DMS153 treated with DMSO at 0.1 percent for 48 hours (cell line): ENCODE measurements at regions not wholly inside any gene's neighbourhood (a gene's known extent, or its start where the extent isn't known, plus 50 kb on each side); places are given as distances from the start of the nearest gene placed in this dataset.
A peak's percentile ranks its signal among the peaks of the same experiment; 100 is the strongest.

Source experiments
- DNase-seq: peaks from one replicate; lab custom pipeline; 2025; ENCODE audit not compliant: unreplicated experiment; lab: John Stamatoyannopoulos, UW

DNA sequence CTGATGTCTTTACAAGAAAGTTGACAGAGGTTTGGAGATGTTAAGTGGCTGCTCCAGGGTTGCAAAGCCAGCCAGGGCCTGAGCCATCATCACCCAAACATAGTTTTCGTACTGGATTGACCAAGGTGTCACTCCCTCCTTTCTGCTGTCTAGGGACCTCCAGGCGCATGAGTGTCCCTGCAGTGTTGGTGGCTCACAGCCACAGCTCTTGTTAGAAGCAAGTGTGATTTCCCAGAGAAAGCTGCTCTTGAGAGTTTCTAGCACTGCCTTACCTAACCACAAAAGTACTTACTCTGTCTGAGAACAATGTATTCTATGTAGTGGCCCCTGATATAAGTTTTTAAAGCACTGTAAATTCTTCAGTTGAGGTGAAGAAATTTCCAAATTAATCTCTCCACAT is 144.1 kb downstream of the SOX2 start:
- DNase-seq, result no peak

- DNase-seq, result no peak
Measured at GRCh38 chr3:181859518-181859917, 147.8 kb downstream of the SOX2 start.

DNA sequence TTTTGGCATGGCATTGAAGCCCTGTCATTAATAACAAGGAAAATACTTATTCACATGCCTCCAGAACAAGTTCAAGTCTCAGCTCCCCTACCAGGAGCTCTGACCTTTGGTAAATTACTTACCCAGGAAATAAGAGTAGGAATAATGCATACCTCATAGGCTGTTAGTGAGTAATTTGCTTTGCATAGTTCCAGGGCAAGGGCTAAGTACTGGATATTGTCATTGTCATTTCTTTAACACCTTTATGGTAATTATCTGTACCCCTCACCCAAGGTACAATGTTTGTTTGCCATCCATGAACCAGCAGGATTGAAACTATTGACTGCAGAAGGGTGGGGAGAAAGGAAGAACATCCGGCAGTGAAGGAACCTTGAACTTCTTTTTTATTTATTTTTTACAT is 148.5 kb downstream of the SOX2 start:
- no peak for DNase-seq

- no peak for DNase-seq
Measured at GRCh38 chr3:181862502-181862901, 150.8 kb downstream of the SOX2 start.

DNA sequence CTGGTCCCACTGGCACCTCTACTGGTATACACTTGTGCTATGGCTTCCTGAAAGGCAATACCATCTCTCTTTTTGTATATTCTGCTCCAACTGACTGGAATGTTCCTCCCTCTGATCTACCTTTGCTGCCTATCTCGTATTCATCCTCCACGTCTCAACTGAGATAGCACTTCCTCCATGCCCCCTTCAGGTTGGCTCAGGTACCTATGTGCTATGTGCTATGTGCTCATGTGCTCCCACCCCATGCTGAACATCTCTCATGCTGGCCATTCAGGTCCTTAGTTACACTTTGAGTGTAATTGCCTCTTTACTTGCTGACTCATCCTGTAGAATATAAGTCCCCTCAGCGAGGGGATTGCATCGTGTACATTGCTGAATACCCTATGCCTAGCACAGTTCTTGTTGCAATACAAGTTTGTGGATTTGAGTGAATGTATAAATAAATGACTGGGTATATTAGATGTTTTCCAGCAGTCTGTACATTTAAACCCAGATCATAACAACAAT is 156.9 kb downstream of the SOX2 start:
- no peak for DNase-seq

- DNase-seq, result no peak
Measured at GRCh38 chr3:181872887-181873286, 161.2 kb downstream of the SOX2 start.

GRCh38 chr3:181879926-181880325 is 168.2 kb downstream of the SOX2 start:
- DNase-seq, result no peak

- DNase-seq, result peak; percentile 30
Measured at GRCh38 chr3:181880331-181880730, 168.6 kb downstream of the SOX2 start.

- DNase-seq, result no peak
Measured at GRCh38 chr3:181881749-181882148, 170.0 kb downstream of the SOX2 start.

- DNase-seq, result no peak
Measured at GRCh38 chr3:181885868-181886630, 174.3 kb downstream of the SOX2 start.

- DNase-seq, result no peak
Measured at GRCh38 chr3:181886676-181887075, 175.0 kb downstream of the SOX2 start.

DNA sequence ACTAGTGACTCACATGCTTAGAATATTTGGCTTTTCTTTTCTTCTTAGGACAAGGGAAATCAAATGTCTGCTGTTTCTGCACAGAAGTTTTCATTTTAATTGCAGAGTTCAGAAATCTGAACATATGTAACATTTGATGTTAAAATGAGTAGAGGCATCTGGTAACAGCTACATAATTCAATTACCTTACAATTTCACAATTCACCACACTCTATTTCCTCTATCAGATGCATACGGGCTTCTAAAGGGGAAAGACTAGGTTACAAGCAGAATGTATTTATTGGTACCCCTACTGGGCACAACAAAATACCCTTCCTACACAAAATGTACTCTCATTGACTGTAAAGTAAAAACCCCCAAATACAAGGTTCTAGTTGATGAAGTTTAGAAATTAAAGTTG is 176.0 kb downstream of the SOX2 start:
- DNase-seq, result no peak

DNA sequence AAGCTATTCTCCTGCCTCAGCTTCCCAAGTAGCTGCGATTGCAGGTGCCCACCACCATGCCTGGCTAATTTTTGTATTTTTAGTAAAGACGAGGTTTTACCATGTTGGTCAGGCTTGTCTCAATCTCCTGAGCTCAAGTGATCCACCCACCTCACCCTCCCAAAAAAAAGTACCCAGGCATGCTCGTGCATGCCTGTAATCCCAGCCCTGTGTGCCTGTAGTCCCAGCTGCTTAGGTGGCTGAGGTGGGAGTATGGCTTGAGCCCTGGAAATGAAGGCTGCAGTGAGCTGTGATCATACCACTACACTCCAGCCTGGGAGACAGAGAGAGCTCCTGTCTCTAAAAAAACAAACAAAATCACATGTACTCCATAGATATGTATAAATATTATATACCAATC is 176.5 kb downstream of the SOX2 start:
- DNase-seq, result no peak

GRCh38 chr3:181892848-181893247 is 181.1 kb downstream of the SOX2 start:
- DNase-seq, result no peak

DNA sequence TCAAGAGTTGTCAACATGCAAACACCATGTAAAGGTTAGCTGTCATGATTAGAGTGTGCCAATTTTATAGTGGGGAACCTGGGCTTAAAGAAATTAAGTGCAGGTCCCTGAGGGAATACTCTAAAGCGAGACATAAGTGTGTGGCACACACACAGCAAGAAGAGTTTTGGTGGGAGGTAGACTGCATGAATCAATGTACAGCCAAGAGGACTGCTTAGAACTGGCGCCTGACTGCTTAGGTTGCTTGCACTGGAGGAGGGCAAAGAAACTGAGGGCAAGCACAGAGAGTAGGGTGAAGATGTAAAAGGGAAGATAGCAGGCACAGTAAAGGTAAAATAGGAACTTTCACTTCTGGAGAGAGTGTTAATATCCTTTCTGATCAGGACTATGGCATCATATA is 184.9 kb downstream of the SOX2 start:
- no peak for DNase-seq

DNA sequence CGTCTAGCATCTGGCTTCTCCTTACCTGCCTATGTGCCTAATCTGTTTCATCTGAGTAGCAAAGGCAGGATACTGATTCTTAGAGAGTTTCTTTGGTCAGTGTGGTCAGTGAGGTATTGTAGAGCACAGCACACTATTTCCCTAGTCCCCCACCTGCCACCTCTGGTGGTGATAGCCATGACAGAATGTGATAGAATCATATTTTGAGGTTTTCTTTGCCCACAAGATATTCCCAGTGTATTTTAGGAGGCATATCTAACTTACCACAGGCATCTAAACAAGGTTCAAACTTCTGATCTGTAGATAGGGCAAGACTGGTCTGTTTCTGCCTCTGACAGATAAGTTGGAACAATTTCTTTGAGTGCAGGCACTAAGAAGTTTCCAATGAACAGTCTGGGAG is 188.0 kb downstream of the SOX2 start:
- DNase-seq, result no peak

- DNase-seq, result no peak
Measured at GRCh38 chr3:181901626-181902025, 189.9 kb downstream of the SOX2 start.

DNA sequence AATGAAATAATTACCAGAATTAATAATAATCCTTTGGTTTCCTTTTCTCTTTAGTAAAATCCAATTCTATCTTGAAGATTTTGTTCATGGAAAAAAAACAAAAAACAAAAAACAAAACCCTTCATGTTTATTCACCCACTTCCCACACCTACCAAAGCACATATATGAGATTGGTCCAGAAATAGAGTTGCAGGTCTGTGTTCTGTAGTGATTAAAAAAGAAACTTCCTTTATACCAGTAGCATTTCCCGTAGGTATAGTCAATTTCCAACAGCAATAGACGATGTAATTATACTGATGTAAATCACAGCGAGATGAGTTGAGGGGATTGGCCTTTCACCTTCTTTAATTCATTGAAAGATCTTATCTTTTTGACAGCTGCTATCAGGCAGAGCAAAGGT is 194.6 kb downstream of the SOX2 start:
- DNase-seq, result no peak

GRCh38 chr3:181909241-181909640 is 197.5 kb downstream of the SOX2 start:
- DNase-seq, result no peak

DNA sequence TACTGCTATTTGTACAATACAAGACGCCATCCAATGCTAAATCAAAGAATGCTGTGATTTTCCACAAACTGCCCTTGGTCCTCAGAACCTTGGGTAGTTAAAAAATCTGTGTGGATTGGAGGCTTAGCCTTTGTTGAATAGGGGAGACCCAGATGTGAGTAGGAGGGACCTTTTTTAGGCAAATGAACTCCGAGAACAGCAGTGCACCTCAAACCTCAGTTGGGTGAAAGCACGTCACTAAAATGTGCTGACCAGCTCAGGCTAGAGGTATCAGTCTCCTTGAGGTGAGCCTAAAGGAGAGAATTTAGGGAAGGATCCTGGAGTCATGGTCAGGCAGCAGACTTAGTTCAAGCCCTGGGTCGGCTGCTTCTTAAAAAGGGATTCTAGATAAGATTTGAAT is 200.7 kb downstream of the SOX2 start:
- no peak for DNase-seq

DNA sequence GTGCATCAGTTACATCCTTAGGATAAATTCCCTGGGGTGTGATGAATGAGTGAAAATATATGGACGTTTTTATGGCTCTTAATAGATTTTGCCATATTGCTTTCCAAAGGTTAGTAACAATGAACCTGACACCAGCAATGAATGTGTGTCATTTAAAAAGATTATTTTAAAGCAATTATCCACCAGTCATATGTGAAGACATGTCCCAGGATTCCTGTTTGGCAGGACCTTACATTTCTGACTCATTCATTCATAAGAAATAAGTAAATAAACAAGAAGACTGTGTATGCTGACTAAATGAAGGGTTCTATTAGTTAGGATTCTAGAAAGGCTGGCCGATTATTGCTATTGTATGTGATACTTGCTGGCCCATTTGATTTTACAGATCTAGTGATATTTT is 201.5 kb downstream of the SOX2 start:
- no peak for DNase-seq

DNA sequence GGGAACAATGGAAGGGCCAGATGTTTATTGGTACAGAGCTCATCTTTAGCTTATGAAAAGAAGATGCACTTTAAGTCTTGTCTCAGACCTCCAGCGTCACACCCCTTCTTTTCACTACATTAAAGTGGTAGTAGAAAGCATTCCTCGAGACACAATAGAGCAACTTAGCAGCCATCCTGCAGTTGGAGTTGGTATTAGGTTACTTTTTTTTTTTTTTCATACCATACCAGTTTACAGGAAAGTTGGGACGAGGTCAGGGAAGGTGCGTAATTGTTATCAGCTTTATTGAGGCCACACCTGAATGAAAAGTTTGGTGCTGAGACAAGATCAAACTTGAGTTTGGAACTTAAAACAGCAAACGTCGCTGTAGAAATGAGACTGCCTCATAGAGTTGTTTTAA is 203.8 kb downstream of the SOX2 start:
- no peak for DNase-seq

DNA sequence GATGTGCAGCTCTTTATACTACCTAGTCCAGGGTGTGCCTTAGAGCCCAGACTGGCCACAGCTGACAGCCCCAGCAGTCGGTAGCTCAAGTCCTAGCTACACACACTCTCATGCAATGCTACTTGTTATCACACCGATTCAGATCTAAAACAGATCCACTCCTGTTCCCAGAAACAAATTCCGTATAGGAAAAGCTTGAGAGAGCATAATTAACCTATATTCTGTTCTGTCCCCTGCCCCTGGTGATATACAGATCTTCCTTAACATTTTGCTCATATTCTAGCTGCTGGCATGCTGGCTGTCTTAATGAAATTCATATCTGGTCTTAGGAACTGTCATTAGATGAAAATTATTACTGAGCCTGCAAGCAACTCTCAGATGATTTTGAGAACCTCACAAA is 204.3 kb downstream of the SOX2 start:
- DNase-seq, result no peak
